Left lung (tissue), 4 donors: ENCODE measurements at regions not wholly inside any gene's neighbourhood (a gene's known extent, or its start where the extent isn't known, plus 50 kb on each side); places are given as distances from the start of the nearest gene placed in this dataset.

Experiments used
- ATAC-seq: fragments of 200-7000 bp; cut with Tn5 transposase; one replicate; pipeline ENCODE4 v1.9.1; 2020; ENCODE audit warnings: moderate library complexity
- DNase-seq, 4 donors: peaks; one replicate each; pipeline ENCODE4 v3.0.0-alpha.2; 2013 to 2020
- H3K27ac ChIP-seq, 2 donors: fragments of 200-600 bp; sonication (generic) in 1 of 2; one replicate each; pipeline versions ENCODE4 v1.5.0 to v1.8.0; 2020 to 2021
- H3K27me3 ChIP-seq, 2 donors: fragments of 200-600 bp; sonication (generic) in 1 of 2; one replicate each; pipeline versions ENCODE4 v1.5.0 to v1.8.0; 2020 to 2021
- H3K36me3 ChIP-seq, 2 donors: fragments of 200-600 bp; sonication (generic) in 1 of 2; one replicate each; pipeline versions ENCODE4 v1.5.0 to v1.8.0; 2020 to 2021
- H3K4me1 ChIP-seq, 2 donors: fragments of 200-600 bp; one replicate each; pipeline ENCODE4 v1.8.0; 2021
- H3K4me3 ChIP-seq, 2 donors: fragments of 200-600 bp; sonication (generic) in 1 of 2; one replicate each; pipeline versions ENCODE4 v1.5.0 to v1.8.0; 2020 to 2021; ENCODE audit warnings: mild to moderate bottlenecking in 1 of 2
- H3K9me3 ChIP-seq, 2 donors: fragments of 200-600 bp; sonication (generic) in 1 of 2; one replicate each; pipeline versions ENCODE4 v1.5.0 to v1.8.0; 2020 to 2021
- intact Hi-C, 2 donors: fragments of 100-400 bp; cut with DNase I; formaldehyde crosslinking; loops; one replicate each; pipeline versions ENCODE4 v1.11.2 to v1.14.2; 2022
- TF ChIP-seq, protein P1 (sequence below), 2 donors: fragments of 200-600 bp; sonication (generic) in 1 of 2; IDR thresholded peaks; one replicate each; pipeline versions ENCODE4 v1.5.0 to v1.8.0; 2021; ENCODE audit warnings: antibody characterized with exemption in 2 of 2
- donor health status: DM: no; HTN: yes; CAD: no.
- donor health status: DM: no; HTN: no; CAD: no.

DNA sequence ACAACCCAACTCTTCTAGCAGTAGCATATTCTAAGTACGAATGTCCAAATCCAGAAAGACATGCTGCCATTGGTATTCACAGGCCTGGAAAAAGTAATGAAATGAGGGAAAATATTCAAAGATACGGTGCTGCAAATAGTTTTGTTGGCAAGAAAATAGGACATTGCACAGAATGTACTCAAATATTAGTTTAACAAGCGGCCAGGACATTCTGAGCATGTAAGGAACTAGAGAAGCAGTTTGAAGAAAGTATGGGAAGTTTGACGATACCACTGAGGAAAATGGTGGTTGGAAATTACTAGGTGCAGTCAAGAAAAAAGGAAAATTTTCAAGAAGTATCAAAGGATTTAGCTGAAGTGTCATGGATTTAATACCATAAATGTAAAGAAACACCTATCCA is 468.0 kb upstream of the GRIN3A start:
- no peak for ATAC-seq

DNA sequence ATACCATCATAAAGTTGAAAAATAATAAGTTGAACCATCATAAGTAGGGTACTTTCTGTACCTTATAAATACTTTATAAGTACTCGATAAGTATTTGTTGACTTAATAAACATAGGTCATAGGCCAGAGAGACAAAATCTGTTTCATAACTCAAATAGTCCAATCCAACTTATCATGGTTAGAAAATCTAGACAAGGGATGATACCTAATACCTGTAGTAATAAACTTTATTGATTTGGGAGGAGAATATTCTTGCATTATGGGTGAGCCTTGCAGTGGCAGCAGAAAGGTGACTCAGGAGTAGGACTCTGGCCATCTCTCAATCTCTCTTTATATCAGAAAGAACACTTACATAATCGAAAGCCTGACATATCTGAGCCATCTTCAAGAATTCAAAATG is 466.8 kb upstream of the GRIN3A start:
- Histone ChIP-seq H3K36me3 (no peaks in the 10 kb centered on the region), H3K9me3 (no peaks in the 10 kb centered on the region), H3K27me3 (no peaks in the 10 kb centered on the region), H3K4me3 (no peak overlapping the region), H3K27ac (no peak overlapping the region), H3K4me1 (no peaks in the 10 kb centered on the region)
- DNase-seq (no peak), ATAC-seq (no peak)
- TF ChIP-seq, protein P1, sequence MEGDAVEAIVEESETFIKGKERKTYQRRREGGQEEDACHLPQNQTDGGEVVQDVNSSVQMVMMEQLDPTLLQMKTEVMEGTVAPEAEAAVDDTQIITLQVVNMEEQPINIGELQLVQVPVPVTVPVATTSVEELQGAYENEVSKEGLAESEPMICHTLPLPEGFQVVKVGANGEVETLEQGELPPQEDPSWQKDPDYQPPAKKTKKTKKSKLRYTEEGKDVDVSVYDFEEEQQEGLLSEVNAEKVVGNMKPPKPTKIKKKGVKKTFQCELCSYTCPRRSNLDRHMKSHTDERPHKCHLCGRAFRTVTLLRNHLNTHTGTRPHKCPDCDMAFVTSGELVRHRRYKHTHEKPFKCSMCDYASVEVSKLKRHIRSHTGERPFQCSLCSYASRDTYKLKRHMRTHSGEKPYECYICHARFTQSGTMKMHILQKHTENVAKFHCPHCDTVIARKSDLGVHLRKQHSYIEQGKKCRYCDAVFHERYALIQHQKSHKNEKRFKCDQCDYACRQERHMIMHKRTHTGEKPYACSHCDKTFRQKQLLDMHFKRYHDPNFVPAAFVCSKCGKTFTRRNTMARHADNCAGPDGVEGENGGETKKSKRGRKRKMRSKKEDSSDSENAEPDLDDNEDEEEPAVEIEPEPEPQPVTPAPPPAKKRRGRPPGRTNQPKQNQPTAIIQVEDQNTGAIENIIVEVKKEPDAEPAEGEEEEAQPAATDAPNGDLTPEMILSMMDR (IDR thresholded peaks at IDR 0.05), result no peak
- intact Hi-C loops, result no loop called here

More for the DNA sequence above, 468.0 kb upstream of the GRIN3A start:
- H3K27me3 ChIP-seq, result no peaks in the 10 kb centered on the region
- no peak for DNase-seq
- H3K27ac ChIP-seq, result no peak overlapping the region
- TF ChIP-seq, protein P1 (IDR thresholded peaks at IDR 0.05), result no peak
- no peaks in the 10 kb centered on the region for H3K36me3 ChIP-seq
- intact Hi-C loops, result no loop called here
- no peaks in the 10 kb centered on the region for H3K4me1 ChIP-seq
- no peak overlapping the region for H3K4me3 ChIP-seq
- H3K9me3 ChIP-seq, result no peaks in the 10 kb centered on the region

DNA sequence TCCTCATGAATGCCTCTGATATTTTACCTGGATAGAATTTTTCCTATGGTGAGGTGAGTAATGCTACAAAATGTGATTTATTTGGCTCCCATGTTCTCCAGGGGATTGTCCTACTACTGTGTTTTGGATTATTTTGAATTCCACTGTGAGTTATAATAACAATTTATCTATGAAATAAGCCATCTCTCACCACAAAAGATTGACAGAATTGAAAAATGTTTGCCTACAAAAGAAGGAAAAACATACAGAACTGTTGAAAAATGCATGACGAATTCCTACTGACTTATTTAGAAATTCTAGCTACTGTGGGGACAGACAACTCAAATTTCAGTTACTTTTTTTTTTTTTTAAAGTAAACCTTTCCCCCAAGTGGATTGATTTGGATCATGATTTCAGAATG is 463.7 kb upstream of the GRIN3A start:
- TF ChIP-seq, protein P1 (IDR thresholded peaks at IDR 0.05), result no peak
- no peaks in the 10 kb centered on the region for H3K27me3 ChIP-seq
- no peaks in the 10 kb centered on the region for H3K4me1 ChIP-seq
- H3K36me3 ChIP-seq, result no peaks in the 10 kb centered on the region
- intact Hi-C loops, result no loop called here
- DNase-seq (no peak), ATAC-seq (no peak)
- no peak overlapping the region for H3K4me3 ChIP-seq
- H3K27ac ChIP-seq, result no peak overlapping the region
- H3K9me3 ChIP-seq, result peaks cover 0 to 5% of the 10 kb centered on the region in 2 donors

DNA sequence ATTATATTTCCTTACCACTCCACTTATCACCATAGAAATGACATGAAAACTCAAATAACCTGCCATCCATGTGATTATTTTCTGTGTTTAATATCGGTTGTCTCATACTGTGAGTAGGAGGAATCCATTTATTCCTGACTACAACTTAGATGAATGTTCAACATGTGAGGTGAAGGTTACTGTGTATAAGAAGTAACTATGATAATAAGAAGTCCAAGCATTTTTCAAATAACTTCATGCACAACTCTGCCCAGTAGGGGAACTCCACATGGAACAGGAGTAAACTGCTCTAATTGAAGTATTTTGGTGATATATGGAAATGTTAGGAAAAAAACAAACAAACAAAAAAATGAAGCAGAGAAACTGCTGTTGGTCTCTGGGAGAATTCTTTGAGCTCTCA is 447.5 kb upstream of the GRIN3A start:
- Histone ChIP-seq H3K36me3 (no peaks in the 10 kb centered on the region), H3K4me1 (no peaks in the 10 kb centered on the region), H3K27ac (no peak overlapping the region), H3K9me3 (peaks cover 0 to 7% of the 10 kb centered on the region in 2 donors), H3K27me3 (no peaks in the 10 kb centered on the region), H3K4me3 (no peak overlapping the region)
- TF ChIP-seq, protein P1 (IDR thresholded peaks at IDR 0.05), result no peak
- intact Hi-C loops, result no loop called here
- no peak for ATAC-seq
- no peak for DNase-seq

DNA sequence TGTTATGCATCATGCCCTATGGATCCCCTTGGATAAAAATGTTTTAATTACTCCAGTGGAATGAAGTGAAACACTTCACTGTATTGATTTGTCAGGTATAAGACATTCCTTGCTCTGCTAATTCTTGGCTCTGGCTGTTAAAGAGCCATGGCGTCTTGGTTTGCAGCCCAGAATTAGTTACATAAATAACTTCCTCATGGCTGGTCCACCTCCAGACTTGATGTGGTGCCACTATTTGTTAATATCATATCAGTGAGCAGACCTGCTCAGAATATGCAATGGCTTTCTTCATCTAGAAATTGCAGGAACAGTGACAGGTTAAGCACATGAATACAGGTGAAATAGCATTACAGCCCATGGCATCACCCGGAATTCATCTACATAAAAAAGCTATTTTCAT is 446.9 kb upstream of the GRIN3A start:
- Histone ChIP-seq H3K27ac (no peak overlapping the region), H3K4me3 (no peak overlapping the region), H3K9me3 (peaks cover 0 to 7% of the 10 kb centered on the region in 2 donors), H3K36me3 (no peaks in the 10 kb centered on the region), H3K4me1 (no peaks in the 10 kb centered on the region), H3K27me3 (no peaks in the 10 kb centered on the region)
- DNase-seq (no peak), ATAC-seq (no peak)
- intact Hi-C loops, result no loop called here
- TF ChIP-seq, protein P1 (IDR thresholded peaks at IDR 0.05), result no peak
